Stomach (tissue), 4 donors: ENCODE measurements at regions not wholly inside any gene's neighbourhood (a gene's known extent, or its start where the extent isn't known, plus 50 kb on each side); places are given as distances from the start of the nearest gene placed in this dataset.

ENCODE experiments used
- CTCF ChIP-seq, 7 experiments: fragments of 450-650 bp in 4 of 7; fragments of 200-600 bp in 3 of 7; sonication (generic) in 3 of 7; IDR thresholded peaks; one replicate each; pipeline ENCODE4 v1.5.1; 2016 to 2019; ENCODE audit warnings: antibody characterized with exemption in 7 of 7, control low read depth in 2 of 7, mild to moderate bottlenecking in 1 of 7
- POLR2A ChIP-seq, 4 donors: fragments of 450-650 bp; IDR thresholded peaks; one replicate each; pipeline ENCODE4 v1.6.1; 2016; ENCODE audit warnings: antibody characterized with exemption in 4 of 4, control low read depth in 2 of 4, mild to moderate bottlenecking in 1 of 4, moderate library complexity in 1 of 4

GRCh38 chr1:67917006-67917405, 83.7 kb upstream of the GNG12 start:
- TF ChIP-seq CTCF (IDR thresholded peaks at IDR 0.05) = no peak
- TF ChIP-seq POLR2A (IDR thresholded peaks at IDR 0.05) = no peak
